Frontal cortex (tissue), 3 donors: ENCODE measurements at regions not wholly inside any gene's neighbourhood (a gene's known extent, or its start where the extent isn't known, plus 50 kb on each side); places are given as distances from the start of the nearest gene placed in this dataset.

Source experiments
- DNase-seq, 2 donors: peaks; one replicate each; pipeline ENCODE4 v3.0.0; 2012; ENCODE audit warnings: low spot score in 2 of 2
- FAIRE-seq: peaks from 2 replicates; lab custom pipeline; 2012; peaks lifted over from hg19 to GRCh38; lab: Jason Lieb, UNC
- donor health status: control.
- donor health status: control.
- donor health status: control.

DNA sequence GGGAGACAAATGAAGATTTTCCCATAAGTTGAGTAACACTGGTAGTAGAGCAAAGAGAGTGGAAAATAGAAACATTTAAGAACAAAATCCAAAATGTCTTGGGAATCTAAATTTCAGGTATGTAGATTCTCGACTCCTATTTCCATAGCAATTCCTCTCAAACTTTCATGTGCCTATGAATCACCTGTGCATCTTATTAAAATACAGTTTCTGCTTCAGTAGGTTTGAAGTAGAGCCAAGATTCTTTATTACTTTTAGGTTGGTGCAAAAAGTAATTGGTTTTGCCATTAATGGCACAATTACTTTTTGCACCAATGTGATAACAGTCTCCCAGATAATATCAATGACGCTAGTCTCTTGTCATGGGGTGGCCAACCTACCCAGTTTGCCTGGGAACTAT is 115.3 kb upstream of the SLC5A12 start:
- DNase-seq (no peak), FAIRE-seq (no peak)

DNA sequence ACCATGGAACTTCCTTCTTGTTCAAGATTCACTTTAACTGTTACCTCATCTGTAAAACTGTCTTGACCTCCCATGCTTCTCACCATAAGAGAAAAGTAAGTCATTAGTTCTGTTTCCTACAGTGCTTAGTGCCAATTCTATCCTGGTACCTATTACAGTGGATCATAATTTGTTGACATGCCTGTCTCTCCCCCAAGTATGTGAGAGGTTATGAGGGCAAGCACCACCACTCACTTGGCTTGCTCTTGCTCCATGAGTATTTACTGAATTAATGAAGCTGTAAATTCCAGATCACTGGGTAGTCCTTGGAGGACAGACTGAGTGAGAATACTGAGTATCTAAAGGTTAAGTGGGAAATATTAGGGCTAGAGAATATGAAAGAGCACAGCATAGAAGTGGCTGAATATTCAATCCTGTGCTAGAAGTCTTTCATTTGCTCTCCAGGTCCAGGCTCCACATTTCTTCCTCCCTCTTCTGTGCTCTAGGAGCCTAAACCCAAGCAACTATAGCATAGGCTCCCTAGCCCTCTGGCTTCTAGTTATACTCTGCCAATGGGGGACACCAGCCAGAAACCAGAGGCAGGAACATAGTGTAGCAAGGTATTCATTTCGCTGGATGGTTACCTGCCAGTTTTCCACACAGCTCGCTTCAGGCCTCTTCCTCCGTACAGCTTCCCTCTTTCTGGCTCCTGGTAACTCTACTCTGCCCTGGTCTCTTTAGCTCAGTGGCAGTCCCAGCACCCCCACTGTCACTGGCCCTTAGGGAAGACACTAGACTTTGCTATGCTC is 118.2 kb upstream of the SLC5A12 start:
- DNase-seq (no peak), FAIRE-seq (no peak)

- FAIRE-seq (no peak), DNase-seq (no peak)
Measured at GRCh38 chr11:26841818-26842473, 120.1 kb upstream of the SLC5A12 start.

GRCh38 chr11:26842478-26843282 is 120.8 kb upstream of the SLC5A12 start:
- DNase-seq, result no peak
- FAIRE-seq, result no peak

- DNase-seq (no peak), FAIRE-seq (no peak)
Measured at GRCh38 chr11:26843539-26843938, 121.7 kb upstream of the SLC5A12 start.

- no peak for FAIRE-seq
- no peak for DNase-seq
Measured at GRCh38 chr11:26844963-26845362, 123.1 kb upstream of the SLC5A12 start.

DNA sequence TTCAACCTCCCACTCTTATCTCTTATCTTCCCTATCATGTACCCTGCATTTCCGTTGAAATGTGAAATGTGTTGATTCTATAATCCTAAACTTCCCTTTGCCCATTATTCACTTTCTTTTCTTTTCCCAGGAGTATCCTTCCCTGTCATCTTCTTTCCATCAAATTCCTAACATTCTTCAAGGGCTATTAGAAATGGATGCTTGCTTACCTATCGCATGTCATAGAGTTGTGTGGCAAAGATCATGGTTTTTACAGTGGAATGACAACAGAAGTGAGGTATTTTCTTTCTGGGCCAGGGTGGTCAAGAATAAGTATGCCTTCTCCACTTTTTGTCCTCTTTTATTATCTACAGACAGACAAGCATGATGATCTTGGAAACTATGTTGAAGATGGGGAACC is 124.4 kb upstream of the SLC5A12 start:
- DNase-seq (no peak), FAIRE-seq (no peak)

DNA sequence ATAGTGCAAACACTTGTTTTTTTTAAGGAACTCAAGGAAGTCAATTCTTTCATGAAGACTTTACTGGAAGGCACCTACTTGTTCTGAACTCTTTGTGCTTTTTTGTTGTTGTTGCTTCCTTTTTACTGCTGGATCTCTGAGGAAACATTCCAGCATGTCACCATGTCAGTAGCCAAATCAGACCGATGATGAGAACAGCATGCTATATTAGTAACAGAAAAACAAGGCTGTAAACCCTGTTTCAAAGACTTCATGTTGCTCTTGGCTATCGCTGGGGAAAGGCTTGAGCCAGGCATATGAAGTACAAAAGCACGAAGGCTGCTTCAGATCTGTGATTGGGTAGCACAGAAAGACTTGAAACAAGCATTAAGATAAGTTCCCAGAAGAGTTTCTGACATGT is 125.6 kb upstream of the SLC5A12 start:
- FAIRE-seq (no peak), DNase-seq (no peak)

DNA sequence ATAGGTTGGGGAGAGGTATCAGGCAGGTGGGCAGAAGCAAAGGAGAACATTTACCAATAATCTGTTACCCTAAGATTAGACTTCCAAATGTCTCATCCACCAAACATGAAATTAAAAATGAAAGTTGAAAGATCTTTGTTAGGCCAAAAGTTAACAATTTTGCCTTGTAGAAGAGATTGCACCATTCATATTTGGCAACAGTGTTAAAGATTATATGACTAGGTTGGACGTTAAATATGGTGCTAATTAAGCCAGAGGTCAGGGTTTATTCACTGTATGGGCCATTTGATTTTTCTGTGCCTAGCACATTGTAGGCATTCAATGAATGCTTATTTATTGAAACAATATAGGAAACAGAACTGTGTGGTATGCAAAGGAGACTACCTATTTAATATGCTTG is 126.1 kb upstream of the SLC5A12 start:
- DNase-seq (no peak), FAIRE-seq (no peak)

DNA sequence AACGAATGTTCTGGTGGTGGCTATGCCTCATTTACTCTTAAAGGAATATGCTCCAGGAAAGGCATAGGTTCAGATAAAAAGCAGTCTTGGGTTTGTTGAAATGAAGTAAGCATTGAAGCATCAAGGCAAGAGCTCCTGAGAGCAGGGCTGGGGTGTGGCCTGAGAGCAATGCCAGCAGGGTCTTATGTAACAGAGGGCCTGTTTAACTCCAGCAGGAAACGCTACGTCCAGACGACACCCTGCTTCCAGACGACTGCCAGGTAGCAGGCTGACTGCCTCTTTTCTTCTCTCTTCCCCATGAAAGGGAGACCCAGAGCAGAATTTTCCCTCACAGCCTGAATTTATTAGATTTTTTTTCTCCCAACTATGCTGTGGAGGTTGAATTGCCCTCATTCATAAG is 127.2 kb upstream of the SLC5A12 start:
- no peak for FAIRE-seq
- DNase-seq, result no peak

GRCh38 chr11:26851291-26851690 is 129.4 kb upstream of the SLC5A12 start:
- FAIRE-seq (no peak), DNase-seq (no peak)

DNA sequence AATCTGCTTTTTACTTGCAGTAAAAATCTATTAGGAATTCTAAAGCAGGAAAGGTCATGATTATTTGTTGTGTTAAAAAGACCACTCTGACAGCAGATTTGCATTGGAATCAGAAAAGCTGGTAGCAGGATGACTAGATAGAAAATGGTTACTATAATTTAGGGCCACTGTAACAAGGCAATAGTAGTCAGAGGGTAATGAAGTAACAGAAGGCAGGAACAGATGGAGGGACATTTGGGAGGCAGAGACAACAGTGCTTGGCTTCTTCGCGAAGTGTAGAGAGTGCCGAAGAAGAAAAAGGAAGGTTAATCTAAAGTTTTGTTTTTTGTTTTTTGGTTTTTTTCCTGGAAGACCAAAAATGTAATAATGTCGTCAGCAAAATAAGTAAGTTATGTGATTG is 129.8 kb upstream of the SLC5A12 start:
- DNase-seq, result no peak
- FAIRE-seq, result no peak

DNA sequence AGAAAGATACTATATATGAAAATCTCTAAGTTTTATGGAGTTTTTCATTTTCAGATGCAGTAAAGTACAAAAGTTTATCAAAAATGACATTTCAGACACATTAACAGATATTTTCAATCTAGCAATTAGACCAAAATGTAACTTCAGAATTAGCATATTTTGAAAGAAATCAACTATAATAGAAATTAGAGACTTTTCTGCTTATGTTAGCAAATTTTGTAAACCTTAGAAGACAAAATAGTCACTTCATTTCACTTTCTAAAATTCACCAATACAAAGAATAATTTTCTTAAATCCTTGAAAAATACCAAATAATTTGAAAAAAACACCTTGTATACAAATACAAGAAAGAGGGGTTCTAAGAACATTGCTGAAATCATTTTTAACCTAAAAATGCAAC is 135.8 kb upstream of the FIBIN start:
- FAIRE-seq, result no peak
- DNase-seq, result no peak

GRCh38 chr11:26859416-26859815 is 134.5 kb upstream of the FIBIN start:
- FAIRE-seq (no peak), DNase-seq (no peak)

DNA sequence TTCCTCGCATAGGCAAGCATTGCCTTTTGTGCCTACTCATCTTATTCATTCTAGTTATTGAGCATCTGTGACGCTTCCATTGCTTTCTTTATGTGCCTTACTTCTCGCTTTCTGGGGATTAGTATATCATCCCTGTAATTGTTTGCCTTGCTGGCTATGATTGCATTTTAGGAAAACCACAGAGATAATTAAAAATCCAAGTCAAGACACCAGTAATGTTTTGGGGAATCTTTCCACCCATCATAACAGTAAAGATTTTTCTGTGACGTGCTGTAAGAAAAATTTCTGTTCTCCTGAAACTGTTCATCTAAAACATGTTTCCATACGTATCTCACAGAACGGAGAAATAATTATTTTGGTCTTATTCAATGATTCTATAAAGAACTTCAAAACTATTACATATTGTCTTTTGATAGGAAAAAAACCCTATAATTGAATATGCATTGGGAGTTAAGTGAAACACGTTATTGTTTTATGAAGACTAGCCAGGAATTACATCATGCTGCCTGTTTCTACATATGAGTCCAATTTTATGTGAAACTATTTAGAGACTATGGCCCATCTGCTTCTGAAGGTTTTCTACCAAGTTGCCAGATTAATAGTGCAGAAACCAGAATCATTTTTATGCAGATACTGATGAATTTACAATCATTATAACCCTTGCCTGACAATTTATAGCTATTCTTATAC is 133.7 kb upstream of the FIBIN start:
- DNase-seq, result no peak
- no peak for FAIRE-seq

DNA sequence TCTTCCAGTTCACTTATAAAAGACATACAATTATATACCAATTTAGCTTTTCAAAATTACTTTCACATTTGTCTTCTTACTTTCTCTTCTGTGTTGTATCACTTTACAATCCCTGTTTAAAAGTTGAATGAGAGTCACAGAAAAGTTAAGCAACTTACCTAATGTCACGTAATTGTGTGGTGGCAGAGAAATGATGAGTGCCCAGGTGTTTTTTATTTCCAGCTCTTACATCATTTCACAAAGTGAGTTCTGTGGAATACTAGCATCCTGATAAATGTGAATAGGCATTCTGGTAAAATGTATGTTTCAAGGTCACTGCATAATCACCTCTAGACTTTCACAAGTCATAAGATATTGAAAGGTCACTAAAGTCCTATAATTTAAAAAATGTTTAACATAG is 133.0 kb upstream of the FIBIN start:
- DNase-seq, result no peak
- FAIRE-seq, result no peak

- FAIRE-seq, result no peak
- DNase-seq, result no peak
Measured at GRCh38 chr11:26862801-26863200, 131.1 kb upstream of the FIBIN start.

- FAIRE-seq, result no peak
- DNase-seq, result no peak
Measured at GRCh38 chr11:26865703-26866102, 128.2 kb upstream of the FIBIN start.

DNA sequence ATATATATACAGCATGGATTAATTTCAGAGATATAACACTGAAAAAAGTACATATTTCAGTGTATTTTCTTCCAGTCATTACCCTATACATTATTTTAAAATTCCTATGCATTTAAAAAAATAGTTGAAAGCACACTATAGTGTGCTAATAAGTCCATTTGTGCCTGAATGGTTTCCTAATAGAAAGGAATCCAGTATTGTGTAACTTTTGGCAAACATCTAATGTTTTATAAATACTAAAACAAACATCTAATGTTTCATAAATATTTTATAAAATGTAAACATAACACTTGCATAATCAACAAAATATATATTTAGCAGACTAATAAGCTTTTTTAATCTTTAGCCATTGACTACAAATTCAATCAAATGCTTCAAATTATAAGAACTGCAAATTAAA is 126.6 kb upstream of the FIBIN start:
- FAIRE-seq, result no peak
- DNase-seq, result no peak

DNA sequence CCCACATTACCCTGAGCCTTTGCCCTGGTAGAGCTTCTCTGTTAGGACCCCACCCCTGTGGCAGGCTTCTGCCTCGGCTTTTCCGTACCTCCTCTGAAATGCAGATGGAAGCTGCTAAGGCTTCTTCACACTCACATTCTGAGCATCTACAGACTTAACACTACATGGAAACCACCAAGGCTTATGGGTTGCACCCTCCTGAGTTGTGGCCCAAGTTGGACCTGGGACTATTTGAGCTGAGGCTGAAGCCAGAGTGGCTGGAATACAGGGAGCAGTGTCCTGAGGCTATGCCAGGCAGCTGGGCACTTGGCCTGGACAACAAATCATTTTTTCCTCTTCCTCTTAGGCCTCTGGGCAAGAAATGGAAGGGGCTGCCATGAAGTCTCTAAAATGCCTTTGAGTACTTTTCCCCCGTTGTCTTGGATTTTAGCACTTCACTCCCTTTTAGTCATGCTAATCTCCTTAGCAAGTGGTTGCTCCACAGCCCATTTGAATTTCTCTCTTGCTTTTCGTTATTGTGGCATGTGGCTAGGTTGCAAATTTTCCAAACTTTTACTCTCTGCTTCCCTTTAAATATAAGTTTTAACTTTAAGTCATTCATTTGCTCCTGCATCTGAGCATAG is 114.8 kb upstream of the FIBIN start:
- no peak for FAIRE-seq

More for the DNA sequence above, 114.8 kb upstream of the FIBIN start:
- no peak for DNase-seq
